ENCODE measurements at regions not wholly inside any gene's neighbourhood (a gene's known extent, or its start where the extent isn't known, plus 50 kb on each side); places are given as distances from the start of the nearest gene placed in this dataset.

GRCh38 chr22:48864748-48865147 lies 962.9 kb downstream of the BRD1 start:
- Histone ChIP-seq H3K4me1 (replicated peaks in 1 of 2) (no peaks in the 10 kb centered on the region), H3K27ac (no peak overlapping the region), H3K9me3 (replicated peaks in 1 of 3) (no peaks in the 10 kb centered on the region), H3K27me3 (no peaks in the 10 kb centered on the region), H3K4me3 (no peak overlapping the region), H3K36me3 (replicated peaks in 1 of 2) (no peaks in the 10 kb centered on the region)
- DNase-seq: no peak
- 58 to 67% (median 59%) methylated on average over 10 of the region's 10 CpGs for WGBS, 4 donors
- TF ChIP-seq POLR2A (IDR thresholded peaks at IDR 0.05) (no peak), CTCF (IDR thresholded peaks at IDR 0.05) (no peak)
- intact Hi-C loops (cut with DNase I): no loop called here

GRCh38 chr22:48863965-48864528 lies 963.6 kb downstream of the BRD1 start:
- H3K9me3 ChIP-seq (replicated peaks in 1 of 3): no peaks in the 10 kb centered on the region
- TF ChIP-seq CTCF (IDR thresholded peaks at IDR 0.05) (no peak), POLR2A (IDR thresholded peaks at IDR 0.05) (no peak)
- H3K4me3 ChIP-seq: no peak overlapping the region
- no peak overlapping the region for H3K27ac ChIP-seq
- DNase-seq: no peak
- no peaks in the 10 kb centered on the region for H3K27me3 ChIP-seq
- no peaks in the 10 kb centered on the region for H3K4me1 ChIP-seq (replicated peaks in 1 of 2)
- intact Hi-C loops (cut with DNase I): no loop called here
- no peaks in the 10 kb centered on the region for H3K36me3 ChIP-seq (replicated peaks in 1 of 2)
- 64 to 77% (median 70%) methylated on average over 7 of the region's 7 CpGs for WGBS, 4 donors

- no peak for DNase-seq
- Histone ChIP-seq H3K4me3 (no peak overlapping the region), H3K27me3 (no peaks in the 10 kb centered on the region), H3K27ac (no peak overlapping the region), H3K36me3 (replicated peaks in 1 of 2) (no peaks in the 10 kb centered on the region), H3K4me1 (replicated peaks in 1 of 2) (no peaks in the 10 kb centered on the region), H3K9me3 (replicated peaks in 1 of 3) (no peaks in the 10 kb centered on the region)
- intact Hi-C loops (cut with DNase I): no loop called here
- no peak for TF ChIP-seq CTCF (IDR thresholded peaks at IDR 0.05)
- no peak for TF ChIP-seq POLR2A (IDR thresholded peaks at IDR 0.05)
- 77 to 81% (median 80%) methylated on average over 7 of the region's 7 CpGs for WGBS, 4 donors
Measured at GRCh38 chr22:48860557-48860956, 967.1 kb downstream of the BRD1 start.

- H3K27ac ChIP-seq: no peak overlapping the region
- no peak for DNase-seq
- TF ChIP-seq CTCF (IDR thresholded peaks at IDR 0.05): no peak
- no peak for TF ChIP-seq POLR2A (IDR thresholded peaks at IDR 0.05)
- no peaks in the 10 kb centered on the region for H3K4me1 ChIP-seq (replicated peaks in 1 of 2)
- H3K36me3 ChIP-seq (replicated peaks in 1 of 2): no peaks in the 10 kb centered on the region
- intact Hi-C loops (cut with DNase I): no loop called here
- H3K9me3 ChIP-seq (replicated peaks in 1 of 3): no peaks in the 10 kb centered on the region
- no peak overlapping the region for H3K4me3 ChIP-seq
- WGBS, 4 donors: 62 to 87% (median 82%) methylated on average over 2 of the region's 2 CpGs
- no peaks in the 10 kb centered on the region for H3K27me3 ChIP-seq
Measured at GRCh38 chr22:48858856-48859255, 968.8 kb downstream of the BRD1 start.

Data from adrenal gland (tissue), 9 donors.